Islet precursor cell (in vitro differentiated cells): ENCODE measurements at regions not wholly inside any gene's neighbourhood (a gene's known extent, or its start where the extent isn't known, plus 50 kb on each side); places are given as distances from the start of the nearest gene placed in this dataset.
"Not testable (repeated sequence)": the region's sequence is repeated elsewhere in the genome, so short reads cannot be mapped to it uniquely, and the experiment has no call there.

Source experiments
- DNase-seq: peaks from one replicate; pipeline ENCODE4 v3.0.0-alpha.2; 2018

DNA sequence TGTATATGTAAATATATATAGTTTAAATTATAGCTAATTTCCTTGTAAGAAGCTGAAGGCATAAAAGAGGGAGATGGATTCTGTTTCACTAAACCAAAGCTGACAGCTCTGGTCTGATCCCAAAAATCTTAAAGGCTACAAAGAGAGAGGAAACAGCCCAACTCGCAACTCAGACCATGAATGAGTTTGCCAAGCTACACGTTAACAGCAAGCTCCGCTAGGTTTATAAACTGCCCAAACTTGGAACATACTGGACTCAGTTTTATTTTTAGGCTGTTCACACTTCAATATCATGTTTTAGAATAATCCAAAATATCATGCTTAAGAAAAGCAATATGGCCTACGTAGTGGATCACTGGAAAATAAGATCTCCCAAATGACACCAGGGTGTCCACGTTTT lies 318.3 kb upstream of the RPS23 start:
- DNase-seq, result no peak

DNA sequence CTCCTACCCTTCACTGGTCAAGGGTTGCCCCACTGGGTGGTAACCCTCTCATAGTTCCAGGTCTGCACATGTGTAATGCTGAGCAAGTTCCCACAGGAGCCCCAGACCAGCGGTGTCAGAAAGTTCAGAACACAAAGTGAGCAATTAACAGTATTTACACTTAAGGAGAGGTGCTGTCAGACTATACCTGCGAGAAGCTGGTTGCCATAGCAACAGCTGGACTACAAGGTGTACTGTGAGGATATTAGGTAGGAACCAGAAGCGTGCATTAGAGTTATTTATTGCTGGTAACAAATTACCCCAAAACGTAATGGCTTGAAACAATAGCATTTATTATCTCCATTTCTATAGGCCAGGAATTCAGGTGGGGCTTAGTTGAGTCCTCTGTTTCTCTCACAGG lies 317.0 kb upstream of the RPS23 start:
- DNase-seq, result no peak

DNA sequence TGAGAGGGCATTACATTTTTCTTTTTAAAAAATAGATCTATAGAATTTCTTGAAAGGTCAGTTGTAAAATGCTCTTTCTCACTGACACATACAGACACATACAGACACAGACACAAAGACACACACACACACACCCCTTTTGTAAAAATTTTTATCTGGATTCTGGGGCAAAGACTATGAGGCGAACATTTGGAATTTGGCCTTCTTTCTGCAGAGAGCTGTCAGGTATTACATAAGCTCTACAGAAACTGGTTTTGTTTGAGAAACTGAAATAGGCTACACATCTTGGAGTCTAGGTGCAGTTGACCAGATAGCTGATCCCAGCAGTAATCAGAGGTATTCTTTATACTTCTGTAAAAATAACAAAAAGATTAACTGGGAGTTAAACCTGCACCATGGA lies 315.9 kb upstream of the RPS23 start:
- no peak for DNase-seq

DNA sequence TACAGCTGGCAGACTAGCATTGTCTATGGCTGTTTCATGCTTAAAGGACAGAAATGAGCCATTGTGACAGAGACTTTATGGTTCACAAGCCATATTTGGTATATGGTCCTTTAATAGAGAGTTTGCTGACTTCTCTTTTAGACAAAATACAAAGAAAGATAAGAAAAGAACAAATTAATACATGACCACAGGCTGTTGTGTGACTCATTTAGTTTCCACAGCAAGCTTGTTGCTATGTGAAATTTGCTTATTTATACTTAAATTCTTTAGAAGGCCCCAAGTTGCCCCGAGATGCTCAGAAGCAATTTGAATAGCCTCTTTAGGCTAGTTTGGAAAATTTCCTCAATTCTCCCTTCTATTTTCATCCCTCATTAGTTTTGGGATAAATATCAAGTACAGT lies 315.3 kb upstream of the RPS23 start:
- no peak for DNase-seq

DNA sequence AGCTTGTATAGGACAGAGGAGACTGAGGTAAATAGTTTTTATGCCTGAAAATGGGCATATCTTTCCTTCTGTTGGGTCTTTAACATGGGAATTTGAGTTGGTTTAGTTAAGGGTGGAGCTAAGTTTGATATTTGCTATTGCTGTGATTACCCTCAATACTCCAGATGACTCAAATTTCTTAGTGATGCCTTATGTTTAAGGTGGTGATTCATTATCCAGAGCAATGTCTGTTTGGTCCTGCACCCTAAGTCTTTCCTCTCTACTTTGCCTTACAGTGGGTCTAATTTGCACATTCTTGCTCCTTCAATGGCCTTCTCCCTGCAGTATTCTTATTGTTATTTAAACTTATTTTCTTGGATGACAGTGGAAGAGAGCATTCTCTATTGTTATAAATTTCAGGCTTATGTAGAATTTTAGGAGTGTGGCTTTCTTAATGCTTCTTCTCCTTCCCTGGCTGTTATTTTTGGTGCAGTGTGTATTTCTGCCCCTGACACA lies 312.9 kb upstream of the RPS23 start:
- no peak for DNase-seq

DNA sequence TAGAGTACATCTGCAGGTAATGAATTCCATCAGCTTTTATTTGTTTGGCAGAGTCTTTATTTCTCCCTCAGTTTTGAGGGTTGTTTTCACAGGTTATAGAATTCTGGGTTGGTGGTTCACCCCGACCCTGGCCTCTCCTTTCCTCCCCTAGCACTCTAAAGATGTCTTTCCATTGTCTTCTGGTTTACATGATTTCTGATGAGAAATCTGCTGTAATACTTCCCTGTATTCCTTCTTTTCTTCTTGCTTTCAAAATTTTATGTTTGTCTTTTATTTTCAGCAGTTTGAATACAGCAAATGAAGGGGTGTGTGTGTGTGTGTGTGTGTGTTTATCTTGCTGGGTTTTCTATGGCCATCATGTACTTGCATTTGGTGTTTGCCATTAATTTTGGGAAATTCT lies 312.0 kb upstream of the RPS23 start:
- DNase-seq, result no peak

DNA sequence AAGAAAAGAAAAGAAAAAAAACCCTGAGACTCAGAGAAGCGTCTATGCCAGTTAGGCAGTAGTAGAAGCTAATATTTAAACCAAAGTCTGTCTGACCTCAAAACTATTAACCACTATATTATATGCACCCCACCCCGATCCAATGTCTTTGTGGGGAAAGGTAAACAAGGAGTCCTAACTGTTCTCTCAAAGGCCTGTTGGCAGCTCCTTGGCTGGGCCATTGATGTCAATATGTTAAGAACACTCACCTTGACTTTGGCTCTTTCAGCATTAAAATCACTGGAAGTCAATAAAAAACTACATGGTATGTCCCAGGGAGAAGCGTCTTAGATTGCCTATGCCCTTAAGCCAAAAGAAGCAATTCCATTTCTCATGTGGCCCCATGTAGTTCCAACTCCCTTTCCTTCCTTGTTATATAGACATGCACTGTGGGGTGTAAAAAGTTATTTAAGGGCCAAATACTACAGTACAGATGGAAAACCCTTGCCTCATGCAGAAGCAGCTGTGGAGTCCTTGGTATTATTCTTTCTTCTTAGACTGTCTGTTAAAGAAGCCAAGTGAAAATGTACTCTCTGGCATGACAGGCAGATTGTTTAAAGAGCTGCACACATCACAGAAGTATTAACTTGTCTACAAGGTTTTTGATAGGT lies 308.6 kb upstream of the RPS23 start:
- DNase-seq, result no peak

GRCh38 chr5:82586181-82586580 lies 308.0 kb upstream of the RPS23 start:
- DNase-seq, result no peak

DNA sequence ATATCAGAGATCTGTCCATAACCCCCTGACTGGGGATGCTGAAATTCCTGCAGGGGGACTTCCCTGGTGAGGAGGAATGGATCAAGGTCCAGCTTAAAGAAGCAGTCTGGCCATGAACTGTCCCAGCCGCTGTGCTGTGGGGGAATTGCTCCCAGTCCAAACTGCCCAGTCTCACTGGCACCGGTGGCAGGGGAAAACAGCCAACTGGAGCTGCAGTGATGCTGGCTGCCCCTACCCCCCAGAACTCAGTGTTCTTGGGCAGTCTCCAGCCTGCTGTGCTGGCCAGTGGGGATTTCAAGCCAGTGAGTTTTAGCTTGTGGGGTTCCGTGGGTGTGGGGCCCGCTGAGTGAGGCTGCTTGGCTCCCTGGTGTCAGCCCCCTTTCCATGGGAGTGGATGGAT lies 306.5 kb upstream of the RPS23 start:
- DNase-seq, result no peak

- not testable (repeated sequence) for DNase-seq
Observed at GRCh38 chr5:82583331-82583730, 305.2 kb upstream of the RPS23 start.

GRCh38 chr5:82564963-82565362 lies 286.8 kb upstream of the RPS23 start:
- no peak for DNase-seq

GRCh38 chr5:82563745-82564144 lies 285.6 kb upstream of the RPS23 start:
- DNase-seq, result no peak

DNA sequence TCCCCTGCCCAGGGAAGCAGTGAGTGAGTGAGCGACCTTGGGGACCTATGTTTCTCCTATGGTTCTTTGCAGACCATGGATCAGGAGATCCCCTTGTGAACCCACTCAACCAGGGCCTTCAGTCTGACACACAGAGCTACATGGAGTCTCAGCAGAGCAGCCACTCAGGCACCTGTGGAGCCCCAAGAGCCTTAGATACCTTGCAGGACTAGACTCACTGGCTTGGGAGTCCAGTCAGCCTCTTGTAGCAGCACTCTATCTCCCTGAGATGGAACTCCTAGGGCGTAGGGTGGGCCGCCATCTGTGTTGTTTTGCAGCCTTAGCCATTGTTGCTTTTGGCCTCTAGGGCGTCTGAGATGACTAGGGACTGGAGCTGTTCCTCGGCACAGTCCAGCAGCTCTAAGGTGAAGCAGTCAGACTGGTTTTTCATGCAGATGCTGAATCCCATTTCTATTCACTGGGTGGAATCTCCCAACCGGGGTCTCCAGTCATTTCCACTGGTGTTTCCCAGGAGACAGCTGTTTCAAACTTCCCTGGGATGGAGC lies 284.6 kb upstream of the RPS23 start:
- no peak for DNase-seq

GRCh38 chr5:82561797-82562196 lies 283.6 kb upstream of the RPS23 start:
- DNase-seq, result no peak

DNA sequence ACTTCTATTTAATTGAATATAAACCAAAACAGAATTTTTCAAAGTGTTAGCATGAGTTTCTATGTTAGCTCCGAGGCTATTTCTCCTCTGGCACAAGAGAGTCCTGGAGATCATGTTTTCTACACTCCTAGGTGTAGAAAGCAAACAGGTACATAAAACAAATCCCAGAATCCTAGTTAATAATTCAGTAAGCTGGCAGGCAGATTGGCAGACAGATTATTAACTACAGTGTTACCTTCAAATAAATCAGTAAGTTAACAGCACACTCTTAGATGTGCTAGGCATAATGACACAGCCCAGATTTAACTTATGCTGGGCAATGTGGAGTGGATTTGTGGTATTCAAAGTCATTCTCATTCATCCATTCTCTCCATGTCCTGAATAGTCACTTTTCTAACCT lies 282.8 kb upstream of the RPS23 start:
- no peak for DNase-seq

- no peak for DNase-seq
Observed at GRCh38 chr5:82560561-82560960, 282.4 kb upstream of the RPS23 start.

GRCh38 chr5:82551840-82552385 lies 273.8 kb upstream of the RPS23 start:
- no peak for DNase-seq

DNA sequence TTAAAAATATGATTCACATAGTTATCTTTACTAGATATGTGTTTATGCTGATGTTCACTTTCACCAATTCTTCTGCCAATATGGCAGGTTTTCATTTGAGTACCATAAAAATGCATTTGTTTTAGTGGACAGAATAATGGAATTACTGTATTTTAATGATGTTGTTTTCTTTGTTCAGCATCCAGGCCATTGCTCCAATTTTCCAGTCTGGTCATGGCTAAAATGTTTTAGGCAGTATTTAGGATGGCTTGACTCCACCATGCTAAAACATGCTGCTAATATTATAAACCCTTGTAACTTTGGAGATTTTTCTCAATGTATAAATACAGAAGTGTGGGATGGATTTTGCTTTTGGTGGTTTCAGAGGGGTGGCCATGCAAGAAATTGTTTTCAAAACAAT lies 273.0 kb upstream of the RPS23 start:
- DNase-seq, result no peak

DNA sequence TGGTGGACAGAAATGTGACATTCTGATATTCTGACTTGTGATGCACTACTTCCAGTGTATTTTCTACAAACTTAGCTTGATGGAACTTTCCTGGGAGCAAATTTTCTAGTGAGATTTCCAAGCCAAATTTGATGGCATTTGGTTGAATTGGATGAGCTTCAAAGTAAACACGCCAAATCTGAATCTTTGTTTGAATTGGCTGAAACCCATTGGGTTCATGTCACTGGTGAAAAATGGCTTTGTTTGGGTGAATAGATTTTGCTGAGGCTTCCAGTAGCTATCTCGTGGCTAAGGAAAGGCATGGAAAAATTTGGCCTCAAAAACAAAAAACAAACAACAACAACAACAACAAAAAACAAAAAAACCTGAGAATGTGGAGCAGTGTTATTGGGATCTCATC lies 271.1 kb upstream of the RPS23 start:
- DNase-seq, result no peak

GRCh38 chr5:82544004-82544403 lies 265.9 kb upstream of the RPS23 start:
- DNase-seq, result no peak

DNA sequence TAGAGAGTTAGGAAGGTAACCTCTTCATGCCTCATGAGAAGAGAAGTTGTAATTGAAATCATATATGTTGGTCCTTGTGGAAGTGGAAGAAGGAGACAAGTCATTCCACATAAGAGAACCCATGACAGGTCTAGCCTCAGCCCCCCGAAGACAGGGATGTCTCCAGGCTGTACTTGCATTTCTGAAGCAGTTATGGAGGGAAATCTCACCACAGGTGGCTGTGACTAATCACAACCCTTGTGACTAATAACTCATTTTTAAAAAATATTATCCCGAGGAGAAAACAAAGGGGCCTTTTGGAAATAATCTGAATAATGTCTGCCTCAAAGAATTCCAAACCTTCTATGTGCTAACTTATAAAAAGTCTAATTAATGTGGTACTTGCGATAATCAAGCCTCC lies 262.1 kb upstream of the RPS23 start:
- no peak for DNase-seq

- no peak for DNase-seq
Observed at GRCh38 chr5:82538339-82539034, 260.3 kb upstream of the RPS23 start.

- DNase-seq, result no peak
Observed at GRCh38 chr5:82537687-82538306, 259.6 kb upstream of the RPS23 start.

- DNase-seq, result no peak
Observed at GRCh38 chr5:82534986-82535385, 256.8 kb upstream of the RPS23 start.
